ENCODE measurements at regions not wholly inside any gene's neighbourhood (a gene's known extent, or its start where the extent isn't known, plus 50 kb on each side); places are given as distances from the start of the nearest gene placed in this dataset.

- H3K36me3 ChIP-seq (ENCODE audit: control insufficient read depth, insufficient read depth, low read length), result no peaks in the 10 kb centered on the region
- H3K4me3 ChIP-seq (ENCODE audit: low read length), result no peak overlapping the region
- no peak overlapping the region for H3K9ac ChIP-seq (ENCODE audit: low read length)
- no peaks in the 10 kb centered on the region for H3K4me1 ChIP-seq (ENCODE audit: control insufficient read depth, insufficient read depth, low read length)
- H3K27me3 ChIP-seq (ENCODE audit: control insufficient read depth, insufficient read depth, low read length), result no peaks in the 10 kb centered on the region
- H3K9me3 ChIP-seq (ENCODE audit: control insufficient read depth, low read length), result no peaks in the 10 kb centered on the region
Observed at GRCh38 chr2:239600001-239600593, 199.3 kb upstream of the HDAC4 start.

- Histone ChIP-seq H3K27me3 (ENCODE audit: control insufficient read depth, insufficient read depth, low read length) (no peaks in the 10 kb centered on the region), H3K9me3 (ENCODE audit: control insufficient read depth, low read length) (no peaks in the 10 kb centered on the region), H3K4me1 (ENCODE audit: control insufficient read depth, insufficient read depth, low read length) (no peaks in the 10 kb centered on the region), H3K4me3 (ENCODE audit: low read length) (no peak overlapping the region), H3K9ac (ENCODE audit: low read length) (no peak overlapping the region), H3K36me3 (ENCODE audit: control insufficient read depth, insufficient read depth, low read length) (no peaks in the 10 kb centered on the region)
Observed at GRCh38 chr2:239599299-239599698, 198.5 kb upstream of the HDAC4 start.

- H3K36me3 ChIP-seq (ENCODE audit: control insufficient read depth, insufficient read depth, low read length), result no peaks in the 10 kb centered on the region
- no peaks in the 10 kb centered on the region for H3K4me1 ChIP-seq (ENCODE audit: control insufficient read depth, insufficient read depth, low read length)
- H3K27me3 ChIP-seq (ENCODE audit: control insufficient read depth, insufficient read depth, low read length), result no peaks in the 10 kb centered on the region
- no peaks in the 10 kb centered on the region for H3K9me3 ChIP-seq (ENCODE audit: control insufficient read depth, low read length)
- no peak overlapping the region for H3K9ac ChIP-seq (ENCODE audit: low read length)
- no peak overlapping the region for H3K4me3 ChIP-seq (ENCODE audit: low read length)
Observed at GRCh38 chr2:239598732-239599090, 197.9 kb upstream of the HDAC4 start.

GRCh38 chr2:239598011-239598731 lies 197.4 kb upstream of the HDAC4 start:
- Histone ChIP-seq H3K4me3 (ENCODE audit: low read length) (no peak overlapping the region), H3K4me1 (ENCODE audit: control insufficient read depth, insufficient read depth, low read length) (no peaks in the 10 kb centered on the region), H3K27me3 (ENCODE audit: control insufficient read depth, insufficient read depth, low read length) (no peaks in the 10 kb centered on the region), H3K36me3 (ENCODE audit: control insufficient read depth, insufficient read depth, low read length) (no peaks in the 10 kb centered on the region), H3K9ac (ENCODE audit: low read length) (no peak overlapping the region), H3K9me3 (ENCODE audit: control insufficient read depth, low read length) (no peaks in the 10 kb centered on the region)

- H3K36me3 ChIP-seq (ENCODE audit: control insufficient read depth, insufficient read depth, low read length), result no peaks in the 10 kb centered on the region
- H3K9ac ChIP-seq (ENCODE audit: low read length), result no peak overlapping the region
- H3K4me1 ChIP-seq (ENCODE audit: control insufficient read depth, insufficient read depth, low read length), result no peaks in the 10 kb centered on the region
Observed at GRCh38 chr2:239597216-239597615, 196.4 kb upstream of the HDAC4 start.

GRCh38 chr2:239596792-239597191 lies 196.0 kb upstream of the HDAC4 start:
- no peaks in the 10 kb centered on the region for H3K27me3 ChIP-seq (ENCODE audit: control insufficient read depth, insufficient read depth, low read length)
- no peaks in the 10 kb centered on the region for H3K36me3 ChIP-seq (ENCODE audit: control insufficient read depth, insufficient read depth, low read length)
- H3K9ac ChIP-seq (ENCODE audit: low read length), result no peak overlapping the region
- H3K4me3 ChIP-seq (ENCODE audit: low read length), result no peak overlapping the region
- no peaks in the 10 kb centered on the region for H3K4me1 ChIP-seq (ENCODE audit: control insufficient read depth, insufficient read depth, low read length)
- no peaks in the 10 kb centered on the region for H3K9me3 ChIP-seq (ENCODE audit: control insufficient read depth, low read length)

More at GRCh38 chr2:239597216-239597615, 196.4 kb upstream of the HDAC4 start:
- Histone ChIP-seq H3K27me3 (ENCODE audit: control insufficient read depth, insufficient read depth, low read length) (no peaks in the 10 kb centered on the region), H3K4me3 (ENCODE audit: low read length) (no peak overlapping the region), H3K9me3 (ENCODE audit: control insufficient read depth, low read length) (no peaks in the 10 kb centered on the region)

- H3K9me3 ChIP-seq (ENCODE audit: control insufficient read depth, low read length), result no peaks in the 10 kb centered on the region
- no peak overlapping the region for H3K9ac ChIP-seq (ENCODE audit: low read length)
- no peaks in the 10 kb centered on the region for H3K36me3 ChIP-seq (ENCODE audit: control insufficient read depth, insufficient read depth, low read length)
- H3K27me3 ChIP-seq (ENCODE audit: control insufficient read depth, insufficient read depth, low read length), result no peaks in the 10 kb centered on the region
- H3K4me1 ChIP-seq (ENCODE audit: control insufficient read depth, insufficient read depth, low read length), result no peaks in the 10 kb centered on the region
- no peak overlapping the region for H3K4me3 ChIP-seq (ENCODE audit: low read length)
Observed at GRCh38 chr2:239596253-239596652, 195.4 kb upstream of the HDAC4 start.

- Histone ChIP-seq H3K36me3 (ENCODE audit: control insufficient read depth, insufficient read depth, low read length) (no peaks in the 10 kb centered on the region), H3K4me3 (ENCODE audit: low read length) (no peak overlapping the region), H3K4me1 (ENCODE audit: control insufficient read depth, insufficient read depth, low read length) (no peaks in the 10 kb centered on the region), H3K9me3 (ENCODE audit: control insufficient read depth, low read length) (no peaks in the 10 kb centered on the region), H3K9ac (ENCODE audit: low read length) (no peak overlapping the region), H3K27me3 (ENCODE audit: control insufficient read depth, insufficient read depth, low read length) (no peaks in the 10 kb centered on the region)
Observed at GRCh38 chr2:239595726-239596125, 194.9 kb upstream of the HDAC4 start.

- no peak overlapping the region for H3K4me3 ChIP-seq (ENCODE audit: low read length)
- no peaks in the 10 kb centered on the region for H3K9me3 ChIP-seq (ENCODE audit: control insufficient read depth, low read length)
- no peak overlapping the region for H3K9ac ChIP-seq (ENCODE audit: low read length)
- H3K36me3 ChIP-seq (ENCODE audit: control insufficient read depth, insufficient read depth, low read length), result no peaks in the 10 kb centered on the region
- H3K4me1 ChIP-seq (ENCODE audit: control insufficient read depth, insufficient read depth, low read length), result no peaks in the 10 kb centered on the region
- no peaks in the 10 kb centered on the region for H3K27me3 ChIP-seq (ENCODE audit: control insufficient read depth, insufficient read depth, low read length)
Observed at GRCh38 chr2:239594772-239595608, 194.2 kb upstream of the HDAC4 start.

GRCh38 chr2:239594019-239594771 lies 193.4 kb upstream of the HDAC4 start:
- Histone ChIP-seq H3K9me3 (ENCODE audit: control insufficient read depth, low read length) (no peaks in the 10 kb centered on the region), H3K27me3 (ENCODE audit: control insufficient read depth, insufficient read depth, low read length) (no peaks in the 10 kb centered on the region), H3K4me3 (ENCODE audit: low read length) (no peak overlapping the region), H3K9ac (ENCODE audit: low read length) (no peak overlapping the region), H3K4me1 (ENCODE audit: control insufficient read depth, insufficient read depth, low read length) (no peaks in the 10 kb centered on the region), H3K36me3 (ENCODE audit: control insufficient read depth, insufficient read depth, low read length) (no peaks in the 10 kb centered on the region)

- Histone ChIP-seq H3K4me3 (ENCODE audit: low read length) (no peak overlapping the region), H3K36me3 (ENCODE audit: control insufficient read depth, insufficient read depth, low read length) (no peaks in the 10 kb centered on the region), H3K4me1 (ENCODE audit: control insufficient read depth, insufficient read depth, low read length) (no peaks in the 10 kb centered on the region), H3K9ac (ENCODE audit: low read length) (no peak overlapping the region), H3K9me3 (ENCODE audit: control insufficient read depth, low read length) (no peaks in the 10 kb centered on the region), H3K27me3 (ENCODE audit: control insufficient read depth, insufficient read depth, low read length) (no peaks in the 10 kb centered on the region)
Observed at GRCh38 chr2:239593455-239593854, 192.6 kb upstream of the HDAC4 start.
